Psoas muscle (tissue), 7 donors: ENCODE measurements at regions not wholly inside any gene's neighbourhood (a gene's known extent, or its start where the extent isn't known, plus 50 kb on each side); places are given as distances from the start of the nearest gene placed in this dataset.

Experiments
- ATAC-seq, 4 donors: fragments of 200-7000 bp; cut with Tn5 transposase; one replicate each; pipeline ENCODE4 v1.9.1; 2020; ENCODE audit warnings: moderate library complexity in 3 of 4, mild to moderate bottlenecking in 2 of 4
- DNase-seq, 2 donors: peaks; one replicate each; pipeline ENCODE4 v3.0.0-alpha.2; 2020
- H3K27ac ChIP-seq: fragments of 200-600 bp; one replicate; pipeline ENCODE4 v1.8.0; 2022
- H3K27me3 ChIP-seq, 3 donors: fragments of 200-600 bp in 1 of 3; one replicate each; pipeline versions ENCODE4 v1.6.1 to v1.8.0; 2013 to 2022; ENCODE audit warnings: low read length in 2 of 3, mild to moderate bottlenecking in 2 of 3, moderate library complexity in 1 of 3; ENCODE audit not compliant: insufficient read depth in 3 of 3
- H3K36me3 ChIP-seq, 2 donors: fragments of 200-600 bp in 1 of 2; one replicate each; pipeline versions ENCODE4 v1.6.1 to v1.8.0; 2013 to 2022; ENCODE audit warnings: low read depth in 1 of 2, mild to moderate bottlenecking in 1 of 2, moderate library complexity in 1 of 2; ENCODE audit not compliant: insufficient read depth in 1 of 2
- H3K4me1 ChIP-seq: fragments of 200-600 bp; one replicate; pipeline ENCODE4 v1.8.0; 2022
- H3K4me3 ChIP-seq: fragments of 200-600 bp; one replicate; pipeline ENCODE4 v1.8.0; 2022; ENCODE audit warnings: mild to moderate bottlenecking
- H3K9me3 ChIP-seq: fragments of 200-600 bp; one replicate; pipeline ENCODE4 v1.8.0; 2022
- CTCF ChIP-seq: fragments of 200-600 bp; IDR thresholded peaks from one replicate; pipeline ENCODE4 v1.8.0; 2022; ENCODE audit warnings: antibody characterized with exemption
- WGBS, 3 donors: extraction: QIAGEN DNeasy Blood & Tissue Kit; methylation state at CpG; one replicate each; pipeline versions ENCODE4 v1.1.6 to v1.1.7; 2013; 5-methylcytosine and 5-hydroxymethylcytosine counted together
- intact Hi-C, 2 donors: fragments of 100-400 bp; cut with DNase I; formaldehyde crosslinking; loops; one replicate each; pipeline versions ENCODE4 v1.11.0 to v1.14.2; 2022
- donor health status: healthy with polysubstance abuse.
- donor health status: DM: no; HTN: no; CAD: no; lungs with moderate emphysema.
- donor health status: Bipolar disorder and iron deficiency.
- donor health status: healthy.
- donor health status: DM: yes; HTN: yes; CAD: no.
- donor health status: DM: no; HTN: no; CAD: no.
- donor health status: DM: yes; HTN: yes; CAD: no.

GRCh38 chr6:11414176-11414963 lies 123.2 kb upstream of the TMEM170B start:
- intact Hi-C loops, result no loop called here
- DNase-seq (no peak), ATAC-seq (no peak)
- H3K4me1 ChIP-seq, result no peaks in the 10 kb centered on the region
- H3K9me3 ChIP-seq, result no peaks in the 10 kb centered on the region
- no peaks in the 10 kb centered on the region for H3K27me3 ChIP-seq
- TF ChIP-seq CTCF, result no peak
- WGBS, 3 donors, result 86 to 92% (median 87%) methylated on average over 2 of the region's 2 CpGs
- no peaks in the 10 kb centered on the region for H3K36me3 ChIP-seq
- no peak overlapping the region for H3K27ac ChIP-seq
- H3K4me3 ChIP-seq, result no peak overlapping the region

GRCh38 chr6:11413728-11414127 lies 123.8 kb upstream of the TMEM170B start:
- DNase-seq, result no peak
- Histone ChIP-seq H3K36me3 (no peaks in the 10 kb centered on the region), H3K9me3 (no peaks in the 10 kb centered on the region), H3K4me3 (no peak overlapping the region), H3K27me3 (no peaks in the 10 kb centered on the region), H3K27ac (no peak overlapping the region), H3K4me1 (no peaks in the 10 kb centered on the region)
- 69 to 96% (median 92%) methylated on average over 2 of the region's 2 CpGs for WGBS, 3 donors
- intact Hi-C loops, result no loop called here
- TF ChIP-seq CTCF, result no peak
- no peak for ATAC-seq

- Histone ChIP-seq H3K9me3 (no peaks in the 10 kb centered on the region), H3K4me3 (no peak overlapping the region), H3K27ac (no peak overlapping the region), H3K36me3 (no peaks in the 10 kb centered on the region), H3K27me3 (no peaks in the 10 kb centered on the region), H3K4me1 (no peaks in the 10 kb centered on the region)
- TF ChIP-seq CTCF, result no peak
- 82 to 87% (median 84%) methylated on average over 6 of the region's 6 CpGs for WGBS, 3 donors
- DNase-seq (no peak), ATAC-seq (no peak)
- intact Hi-C loops, result no loop called here
Measured at GRCh38 chr6:11413117-11413687, 124.3 kb upstream of the TMEM170B start.

GRCh38 chr6:11412616-11413015 lies 124.9 kb upstream of the TMEM170B start:
- intact Hi-C loops, result no loop called here
- ATAC-seq (no peak), DNase-seq (no peak)
- Histone ChIP-seq H3K27me3 (no peaks in the 10 kb centered on the region), H3K9me3 (no peaks in the 10 kb centered on the region), H3K27ac (no peak overlapping the region), H3K4me1 (no peaks in the 10 kb centered on the region), H3K36me3 (no peaks in the 10 kb centered on the region), H3K4me3 (no peak overlapping the region)
- WGBS, 3 donors, result 92 to 97% (median 92%) methylated on average over 3 of the region's 3 CpGs
- no peak for TF ChIP-seq CTCF

GRCh38 chr6:11412011-11412424 lies 125.5 kb upstream of the TMEM170B start:
- Histone ChIP-seq H3K4me1 (no peaks in the 10 kb centered on the region), H3K27ac (no peak overlapping the region), H3K4me3 (no peak overlapping the region), H3K36me3 (no peaks in the 10 kb centered on the region), H3K9me3 (no peaks in the 10 kb centered on the region), H3K27me3 (no peaks in the 10 kb centered on the region)
- ATAC-seq (no peak), DNase-seq (no peak)
- intact Hi-C loops, result no loop called here
- no peak for TF ChIP-seq CTCF
- 19 to 43% (median 34%) methylated on average over 2 of the region's 2 CpGs for WGBS, 3 donors
